OCI-LY3 (cell line): ENCODE measurements at regions not wholly inside any gene's neighbourhood (a gene's known extent, or its start where the extent isn't known, plus 50 kb on each side); places are given as distances from the start of the nearest gene placed in this dataset.

ENCODE experiments used
- H2AFZ ChIP-seq: fragments of 200-600, 300-600 bp; shearing (Covaris generic); 2 replicates; pipeline ENCODE4 v1.6.0; 2014; ENCODE audit warnings: antibody characterized with exemption, low read depth, low read length
- H3K27ac ChIP-seq: fragments of 200-600, 300-600 bp; sonication (generic); 2 replicates; pipeline ENCODE4 v1.5.1; 2014; ENCODE audit warnings: mild to moderate bottlenecking, low read length, moderate library complexity, mixed read lengths
- H3K27me3 ChIP-seq: fragments of 200-600, 300-600 bp; sonication (generic); 2 replicates; pipeline ENCODE4 v1.6.1; 2014; ENCODE audit warnings: low read depth, low read length, mixed read lengths
- H3K36me3 ChIP-seq: fragments of 200-600, 300-600 bp; sonication (generic); replicated peaks from 2 replicates; pipeline ENCODE3; 2014; ENCODE audit warnings: low read depth, low read length, mixed read lengths
- H3K4me1 ChIP-seq: fragments of 300-600, 200-600 bp; sonication (generic); 2 replicates; pipeline ENCODE4 v1.6.1; 2014; ENCODE audit warnings: low read length, mixed read lengths
- H3K4me2 ChIP-seq: fragments of 200-600, 300-600 bp; sonication (generic); 2 replicates; pipeline ENCODE4 v1.6.1; 2014; ENCODE audit warnings: low read length, mixed read lengths
- H3K4me3 ChIP-seq: fragments of 300-600, 200-600 bp; sonication (generic); 2 replicates; pipeline ENCODE4 v1.5.1; 2014; ENCODE audit warnings: antibody characterized with exemption, mild to moderate bottlenecking, low read length, moderate library complexity
- H3K79me2 ChIP-seq: fragments of 300-600, 200-600 bp; shearing (Covaris generic); 2 replicates; pipeline ENCODE4 v1.6.1; 2014; ENCODE audit warnings: mild to moderate bottlenecking, low read length, mixed read lengths
- H3K9ac ChIP-seq: fragments of 300-600, 200-600 bp; shearing (Covaris generic); 2 replicates; pipeline ENCODE4 v1.6.0; 2014; ENCODE audit warnings: mild to moderate bottlenecking, low read length, moderate library complexity
- H3K9me3 ChIP-seq: fragments of 200-600, 300-600 bp; shearing (Covaris generic); 2 replicates; pipeline ENCODE4 v1.6.1; 2014; ENCODE audit warnings: low read length, mixed read lengths; ENCODE audit not compliant: insufficient read depth
- H4K20me1 ChIP-seq: fragments of 200-600, 300-600 bp; sonication (generic); 2 replicates; pipeline ENCODE4 v1.6.1; 2016; ENCODE audit warnings: low read length, mixed read lengths; ENCODE audit not compliant: insufficient read depth
- CTCF ChIP-seq: fragments of 200-600, 300-600 bp; sonication (generic); IDR thresholded peaks from 2 replicates; pipeline ENCODE4 v1.5.1; 2014; ENCODE audit warnings: antibody characterized with exemption, low read length, low read depth
- EZH2phosphoT487 ChIP-seq: fragments of 200-600 bp; shearing (Covaris generic); IDR thresholded peaks from 2 replicates; pipeline ENCODE4 v1.6.1; 2018; ENCODE audit warnings: antibody characterized with exemption, mixed run types, low read depth

- H3K4me2 ChIP-seq = no peak overlapping the region
- no peak overlapping the region for H3K9ac ChIP-seq
- H3K4me3 ChIP-seq = no peak overlapping the region
- H4K20me1 ChIP-seq = no peaks in the 10 kb centered on the region
- H3K36me3 ChIP-seq = no peaks in the 10 kb centered on the region
- no peak overlapping the region for H2AFZ ChIP-seq
- H3K27ac ChIP-seq = no peak overlapping the region
- H3K79me2 ChIP-seq = no peaks in the 10 kb centered on the region
- TF ChIP-seq EZH2phosphoT487 (no peak), CTCF (no peak)
- H3K27me3 ChIP-seq = peaks cover 51% of the 10 kb centered on the region
- H3K9me3 ChIP-seq = no peaks in the 10 kb centered on the region
- peaks cover 12% of the 10 kb centered on the region for H3K4me1 ChIP-seq
These were observed 55.7 kb upstream of the NKX2-2 start for GRCh38 chr20:21569586-21569985.

GRCh38 chr20:21564127-21564773 lies 50.4 kb upstream of the NKX2-2 start:
- Histone ChIP-seq H3K4me1 (peaks cover 50% of the 10 kb centered on the region), H3K27me3 (peaks cover 38% of the 10 kb centered on the region), H3K79me2 (no peaks in the 10 kb centered on the region), H3K4me2 (no peak overlapping the region), H2AFZ (no peak overlapping the region), H4K20me1 (no peaks in the 10 kb centered on the region), H3K9ac (no peak overlapping the region), H3K9me3 (no peaks in the 10 kb centered on the region), H3K4me3 (no peak overlapping the region), H3K36me3 (no peaks in the 10 kb centered on the region), H3K27ac (no peak overlapping the region)
- no peak for TF ChIP-seq EZH2phosphoT487
- no peak for TF ChIP-seq CTCF
